ENCODE measurements at regions not wholly inside any gene's neighbourhood (a gene's known extent, or its start where the extent isn't known, plus 50 kb on each side); places are given as distances from the start of the nearest gene placed in this dataset.

DNA sequence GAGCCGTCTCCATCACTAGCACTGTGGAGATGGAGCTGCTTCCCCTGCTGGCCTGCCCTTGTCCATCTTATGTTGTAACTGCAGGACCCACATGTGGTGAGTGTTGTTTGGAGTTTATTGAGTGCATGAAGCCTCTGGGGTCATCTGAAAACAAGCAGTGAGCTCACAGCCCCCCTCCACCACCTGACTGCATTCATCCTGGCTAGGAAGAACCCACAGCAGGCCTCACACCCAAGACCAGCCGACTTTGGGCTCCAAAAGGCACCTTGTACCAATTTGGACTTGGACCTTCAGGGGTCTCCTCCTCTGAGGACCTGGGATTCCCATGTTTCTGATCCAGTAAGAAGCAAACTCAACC lies 116.1 kb downstream of the TWIST2 start:
- CTCF ChIA-PET (ENCODE audit: low intra/inter-chr PET ratio, low total read pairs), result no interaction called here
- no peak overlapping the region for H2AFZ ChIP-seq (ENCODE audit: low read length)

More for the DNA sequence above, 116.1 kb downstream of the TWIST2 start:
- Histone ChIP-seq H3K27ac (ENCODE audit: extremely low read length, insufficient read depth, low read length) (no peak overlapping the region), H3K9ac (ENCODE audit: insufficient read depth, low read depth, low read length) (no peak overlapping the region), H3K36me3 (replicated peaks in 1 of 2; ENCODE audit: control insufficient read depth in 1 of 2, insufficient read depth in 2 of 2, low read length in 2 of 2) (no peaks in the 10 kb centered on the region), H4K20me1 (ENCODE audit: insufficient read depth, low read length) (no peaks in the 10 kb centered on the region), H3K4me3 (replicated peaks in 1 of 3; ENCODE audit: insufficient read depth in 1 of 3, low read depth in 2 of 3, low read length in 3 of 3) (no peak overlapping the region), H3K9me3 (ENCODE audit: low read length) (no peaks in the 10 kb centered on the region), H3K4me2 (ENCODE audit: low read depth, low read length) (no peak overlapping the region), H3K27me3 (ENCODE audit: control insufficient read depth in 1 of 2, insufficient read depth in 2 of 2, low read length in 2 of 2) (peaks cover 11 to 59% of the 10 kb centered on the region in 2 experiments; a peak in 4 of 5 replicates), H3K79me2 (ENCODE audit: insufficient read depth, low read length) (no peaks in the 10 kb centered on the region), H3K4me1 (ENCODE audit: insufficient read depth, low read length) (no peaks in the 10 kb centered on the region)
- TF ChIP-seq ZNF251 (CRISPR knock-in tag; IDR thresholded peaks at IDR 0.05), result no peak
- TF ChIP-seq, protein P1, sequence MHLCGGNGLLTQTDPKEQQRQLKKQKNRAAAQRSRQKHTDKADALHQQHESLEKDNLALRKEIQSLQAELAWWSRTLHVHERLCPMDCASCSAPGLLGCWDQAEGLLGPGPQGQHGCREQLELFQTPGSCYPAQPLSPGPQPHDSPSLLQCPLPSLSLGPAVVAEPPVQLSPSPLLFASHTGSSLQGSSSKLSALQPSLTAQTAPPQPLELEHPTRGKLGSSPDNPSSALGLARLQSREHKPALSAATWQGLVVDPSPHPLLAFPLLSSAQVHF (CRISPR knock-in tag; IDR thresholded peaks at IDR 0.05), result no peak
- TF ChIP-seq, protein P2, sequence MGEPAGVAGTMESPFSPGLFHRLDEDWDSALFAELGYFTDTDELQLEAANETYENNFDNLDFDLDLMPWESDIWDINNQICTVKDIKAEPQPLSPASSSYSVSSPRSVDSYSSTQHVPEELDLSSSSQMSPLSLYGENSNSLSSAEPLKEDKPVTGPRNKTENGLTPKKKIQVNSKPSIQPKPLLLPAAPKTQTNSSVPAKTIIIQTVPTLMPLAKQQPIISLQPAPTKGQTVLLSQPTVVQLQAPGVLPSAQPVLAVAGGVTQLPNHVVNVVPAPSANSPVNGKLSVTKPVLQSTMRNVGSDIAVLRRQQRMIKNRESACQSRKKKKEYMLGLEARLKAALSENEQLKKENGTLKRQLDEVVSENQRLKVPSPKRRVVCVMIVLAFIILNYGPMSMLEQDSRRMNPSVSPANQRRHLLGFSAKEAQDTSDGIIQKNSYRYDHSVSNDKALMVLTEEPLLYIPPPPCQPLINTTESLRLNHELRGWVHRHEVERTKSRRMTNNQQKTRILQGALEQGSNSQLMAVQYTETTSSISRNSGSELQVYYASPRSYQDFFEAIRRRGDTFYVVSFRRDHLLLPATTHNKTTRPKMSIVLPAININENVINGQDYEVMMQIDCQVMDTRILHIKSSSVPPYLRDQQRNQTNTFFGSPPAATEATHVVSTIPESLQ (CRISPR knock-in tag; conservative IDR thresholded peaks at IDR 0.05), result no peak
- TF ChIP-seq, protein P3, sequence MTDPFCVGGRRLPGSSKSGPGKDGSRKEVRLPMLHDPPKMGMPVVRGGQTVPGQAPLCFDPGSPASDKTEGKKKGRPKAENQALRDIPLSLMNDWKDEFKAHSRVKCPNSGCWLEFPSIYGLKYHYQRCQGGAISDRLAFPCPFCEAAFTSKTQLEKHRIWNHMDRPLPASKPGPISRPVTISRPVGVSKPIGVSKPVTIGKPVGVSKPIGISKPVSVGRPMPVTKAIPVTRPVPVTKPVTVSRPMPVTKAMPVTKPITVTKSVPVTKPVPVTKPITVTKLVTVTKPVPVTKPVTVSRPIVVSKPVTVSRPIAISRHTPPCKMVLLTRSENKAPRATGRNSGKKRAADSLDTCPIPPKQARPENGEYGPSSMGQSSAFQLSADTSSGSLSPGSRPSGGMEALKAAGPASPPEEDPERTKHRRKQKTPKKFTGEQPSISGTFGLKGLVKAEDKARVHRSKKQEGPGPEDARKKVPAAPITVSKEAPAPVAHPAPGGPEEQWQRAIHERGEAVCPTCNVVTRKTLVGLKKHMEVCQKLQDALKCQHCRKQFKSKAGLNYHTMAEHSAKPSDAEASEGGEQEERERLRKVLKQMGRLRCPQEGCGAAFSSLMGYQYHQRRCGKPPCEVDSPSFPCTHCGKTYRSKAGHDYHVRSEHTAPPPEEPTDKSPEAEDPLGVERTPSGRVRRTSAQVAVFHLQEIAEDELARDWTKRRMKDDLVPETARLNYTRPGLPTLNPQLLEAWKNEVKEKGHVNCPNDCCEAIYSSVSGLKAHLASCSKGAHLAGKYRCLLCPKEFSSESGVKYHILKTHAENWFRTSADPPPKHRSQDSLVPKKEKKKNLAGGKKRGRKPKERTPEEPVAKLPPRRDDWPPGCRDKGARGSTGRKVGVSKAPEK (CRISPR knock-in tag; IDR thresholded peaks at IDR 0.05; ENCODE audit: borderline replicate concordance), result no peak
- TF ChIP-seq ZNF367 (CRISPR knock-in tag; IDR thresholded peaks at IDR 0.05; ENCODE audit: borderline replicate concordance), result no peak
- TF ChIP-seq ETV6 (CRISPR knock-in tag; conservative IDR thresholded peaks at IDR 0.05), result no peak
- TF ChIP-seq EP300 (IDR thresholded peaks at IDR 0.05; ENCODE audit: low read depth in 2 of 2, low read length in 2 of 2), result no peak
- TF ChIP-seq EP300 (CRISPR knock-in tag; IDR thresholded peaks at IDR 0.05; ENCODE audit: borderline replicate concordance), result no peak
- POLR2A ChIA-PET, result no interaction called here
- BruUV-seq (replicated peaks), result no TSS peak
- intact Hi-C loops (cut with micrococcal nuclease; ENCODE audit: unreplicated experiment), result no loop called here
- FAIRE-seq (no peak), ATAC-seq (no peak), DNase-seq (ENCODE audit: low spot score) (no peak)
- 0% methylated on average over 2 of the region's 2 CpGs for WGBS (ENCODE audit: low lambda C conversion rate)
- in situ Hi-C loops (cut with HindIII; ENCODE audit: extremely low pct_ligation_motif_present, low pct_unique_long_range_greater_than_20kb), result no loop called here
